ENCODE measurements at regions not wholly inside any gene's neighbourhood (a gene's known extent, or its start where the extent isn't known, plus 50 kb on each side); places are given as distances from the start of the nearest gene placed in this dataset.
"Not testable (repeated sequence)": the region's sequence is repeated elsewhere in the genome, so short reads cannot be mapped to it uniquely, and the experiment has no call there.

DNA sequence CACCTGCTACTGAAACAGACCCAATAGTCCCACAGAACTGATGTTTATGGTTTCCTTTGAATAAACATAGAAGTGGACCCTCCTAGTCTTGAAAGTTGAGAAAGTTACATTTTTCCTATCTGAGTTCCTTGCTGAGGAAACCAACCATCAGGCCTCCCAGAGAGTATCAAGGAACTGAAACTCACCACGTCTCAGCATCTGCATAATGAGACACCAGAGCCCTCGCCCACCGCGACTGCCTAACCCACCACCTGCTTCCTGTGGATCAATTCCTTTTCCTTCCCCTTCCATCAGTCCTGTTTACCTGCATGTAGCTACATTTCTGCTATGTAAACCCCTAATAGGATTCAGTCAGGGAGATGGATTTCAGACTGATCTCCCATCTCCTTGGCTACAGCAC, 443.2 kb upstream of the TMEM132C start:
- DNase-seq = no peak

DNA sequence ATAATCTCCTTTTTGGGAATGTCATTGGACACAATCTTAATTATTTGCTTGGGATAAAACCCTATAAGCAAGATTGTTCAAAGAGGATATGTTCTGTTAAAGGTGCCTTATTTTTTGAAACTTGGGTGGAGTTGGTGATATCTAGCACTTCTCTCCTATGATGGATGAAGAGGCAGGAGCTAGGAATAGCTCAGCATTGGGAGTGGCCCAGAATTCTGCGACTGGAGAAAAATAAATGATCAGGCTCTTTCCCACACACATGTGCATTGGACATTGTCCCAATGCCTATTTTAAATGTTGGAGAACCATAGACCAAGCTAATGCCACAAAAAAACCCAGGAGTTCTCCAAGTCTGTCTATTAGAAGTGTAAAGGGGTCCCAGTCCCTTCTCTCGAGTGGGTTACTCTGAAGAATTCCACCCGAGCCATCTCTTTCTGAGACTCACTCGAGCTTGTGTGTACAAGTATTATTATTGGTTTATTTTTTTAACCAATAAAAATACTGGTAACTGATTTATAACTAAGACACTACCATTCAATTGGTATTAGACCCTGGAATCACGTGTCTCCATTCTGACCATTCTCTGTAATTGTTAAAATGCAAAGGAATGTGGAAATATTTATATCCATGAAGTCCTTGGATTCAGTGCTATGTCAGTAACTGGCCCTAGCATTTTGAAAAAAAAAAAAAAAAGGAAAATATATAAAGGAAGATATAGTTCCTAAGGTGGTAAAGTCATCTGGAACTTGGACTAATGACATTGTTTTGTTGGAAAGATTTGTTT, 437.5 kb upstream of the TMEM132C start:
- no peak for DNase-seq

DNA sequence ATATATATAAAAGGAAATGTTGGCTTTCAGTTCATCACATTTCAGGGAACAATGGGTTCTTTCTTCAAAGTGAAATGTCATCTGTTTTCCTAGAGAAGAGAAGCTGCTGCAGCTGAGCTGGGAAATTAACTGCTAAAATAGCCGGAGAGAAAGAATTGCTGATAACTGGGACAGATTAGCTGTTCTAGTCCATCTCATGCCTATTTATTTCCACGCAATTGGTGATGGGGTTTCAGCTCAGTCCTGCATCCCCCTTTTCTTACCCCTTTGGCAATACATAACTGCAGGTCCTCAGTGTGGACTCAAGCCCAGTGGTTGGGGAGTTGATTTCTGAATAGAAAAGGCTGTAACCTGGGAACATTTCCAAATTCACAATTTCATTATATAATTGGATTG, 436.9 kb upstream of the TMEM132C start:
- DNase-seq = no peak

DNA sequence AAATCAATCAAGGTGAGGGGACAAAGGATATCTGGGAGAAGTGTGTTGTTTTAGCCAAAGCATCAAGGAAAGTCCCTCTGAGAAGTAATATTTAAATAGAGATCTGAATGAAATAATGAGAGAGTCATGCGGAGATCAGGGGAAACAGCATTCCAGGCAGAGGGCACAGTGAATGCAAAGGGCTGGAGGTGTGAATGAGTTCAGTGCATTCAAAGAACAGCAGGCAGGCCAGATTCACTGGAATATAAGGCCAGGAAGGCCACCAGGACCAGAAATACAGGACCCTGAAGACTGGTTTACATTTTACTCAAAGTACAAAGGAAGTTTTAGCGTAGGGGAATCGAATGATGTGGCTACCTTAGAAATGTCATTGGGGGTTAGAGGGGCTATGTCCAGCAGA, 436.2 kb upstream of the TMEM132C start:
- no peak for DNase-seq

DNA sequence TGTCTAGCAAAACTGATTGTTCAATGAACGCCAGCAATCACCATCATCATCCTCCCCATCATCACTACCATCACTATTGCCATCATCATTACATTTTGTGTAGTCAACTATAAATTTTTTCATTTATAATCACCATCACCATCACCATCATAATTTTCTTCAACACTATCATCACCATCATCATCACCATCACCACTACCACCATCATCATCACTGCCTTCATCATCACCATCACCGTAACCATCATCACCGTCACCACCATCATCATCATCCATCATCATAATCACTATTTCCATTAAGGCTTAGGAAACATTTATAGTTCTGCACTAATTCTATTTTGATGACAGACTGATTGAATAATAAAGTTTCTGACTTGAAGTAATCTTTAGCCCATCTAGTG, 434.8 kb upstream of the TMEM132C start:
- no peak for DNase-seq

DNA sequence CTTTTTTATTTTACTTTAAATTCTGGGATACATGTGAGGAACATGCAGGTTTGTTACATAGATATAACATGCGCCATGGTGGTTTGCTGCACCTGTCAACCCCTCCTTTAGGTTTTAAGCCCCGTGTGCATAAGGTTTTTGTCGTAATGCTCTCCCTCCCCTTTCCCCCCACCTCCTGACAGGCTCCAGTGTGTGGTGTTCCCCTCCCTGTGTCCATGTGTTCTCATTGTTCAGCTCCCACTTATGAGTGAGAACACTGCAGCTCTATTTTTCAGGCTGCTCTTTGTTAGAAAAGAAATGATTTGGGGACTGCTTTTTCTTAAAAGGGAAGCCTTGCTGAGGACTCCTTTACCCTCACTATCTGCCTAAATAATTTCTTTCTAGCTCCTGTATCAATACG, 430.2 kb upstream of the TMEM132C start:
- not testable (repeated sequence) for DNase-seq

DNA sequence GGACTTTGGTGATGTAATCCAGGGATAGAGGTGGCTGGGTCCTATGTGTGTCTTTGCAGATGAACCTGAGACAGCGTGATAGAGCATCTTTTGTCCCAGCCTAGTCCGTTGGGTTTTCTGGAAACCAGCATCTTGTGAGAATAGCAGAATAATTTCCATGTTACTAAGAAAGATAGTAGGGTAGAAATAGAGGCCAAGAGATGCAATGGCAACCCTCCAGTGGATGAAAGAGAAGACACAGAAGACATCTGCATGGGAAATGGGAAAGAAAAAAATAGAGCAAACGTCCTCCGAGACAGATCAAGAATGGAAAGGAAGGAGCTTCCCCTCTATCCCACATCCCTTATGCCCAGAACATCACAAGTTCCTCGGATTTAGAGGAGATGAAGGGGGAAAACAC, 409.3 kb upstream of the TMEM132C start:
- DNase-seq = no peak

DNA sequence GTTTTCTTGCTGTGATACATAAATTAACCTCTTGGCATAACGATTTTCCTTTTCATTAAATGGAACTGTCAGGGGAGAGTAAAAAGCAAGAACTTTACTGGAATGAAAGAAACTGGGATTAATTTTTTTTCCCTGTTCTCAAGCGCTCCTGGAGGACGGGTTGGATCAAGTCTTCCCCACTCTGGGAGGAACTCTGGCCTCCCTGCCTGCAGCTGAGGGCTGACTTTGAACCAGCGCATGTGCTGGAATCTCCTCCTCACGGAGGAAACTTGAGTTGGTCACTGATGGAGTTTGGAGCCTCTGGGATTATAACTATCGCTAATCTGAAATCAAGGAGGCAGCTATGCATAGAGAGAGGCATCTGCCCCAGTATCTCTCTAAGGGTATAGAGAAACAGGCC, 406.4 kb upstream of the TMEM132C start:
- no peak for DNase-seq

DNA sequence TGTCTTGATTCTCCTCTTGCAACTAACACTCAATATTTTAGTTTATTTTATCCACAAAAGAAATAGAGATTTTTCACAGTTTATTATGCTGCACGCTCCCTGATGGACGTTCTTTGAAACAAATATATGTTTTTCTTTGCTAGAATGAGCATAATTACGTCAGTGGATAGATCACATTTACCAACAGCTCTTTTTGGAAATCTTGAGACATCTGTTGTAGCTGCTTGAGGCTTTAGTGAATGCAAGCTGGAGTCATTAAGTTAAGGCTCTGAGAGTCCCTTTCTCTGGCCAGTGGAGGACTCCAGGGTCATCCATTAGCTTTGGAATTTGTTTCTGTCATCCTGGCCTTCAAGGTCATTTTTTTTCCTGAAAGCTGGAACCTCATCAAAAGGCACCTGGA, 405.6 kb upstream of the TMEM132C start:
- no peak for DNase-seq

DNA sequence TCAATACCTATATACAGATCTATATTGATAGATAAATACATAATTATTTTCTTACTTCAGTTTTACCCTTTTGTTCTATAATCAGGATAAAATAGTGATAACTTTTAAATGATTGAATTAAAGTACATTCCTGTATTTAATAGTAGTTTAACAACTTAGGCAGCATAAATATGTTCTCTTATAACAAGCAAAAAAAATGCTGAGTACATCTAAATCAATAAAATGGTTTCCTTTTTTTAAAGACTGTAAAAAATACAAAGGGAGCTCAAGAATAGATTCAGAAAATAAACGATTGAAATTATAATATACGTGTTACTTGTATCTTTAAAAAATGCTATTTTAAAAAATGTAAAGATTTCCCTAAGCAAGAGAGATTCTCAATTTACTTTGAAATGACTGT, 393.7 kb upstream of the TMEM132C start:
- DNase-seq = no peak

DNA sequence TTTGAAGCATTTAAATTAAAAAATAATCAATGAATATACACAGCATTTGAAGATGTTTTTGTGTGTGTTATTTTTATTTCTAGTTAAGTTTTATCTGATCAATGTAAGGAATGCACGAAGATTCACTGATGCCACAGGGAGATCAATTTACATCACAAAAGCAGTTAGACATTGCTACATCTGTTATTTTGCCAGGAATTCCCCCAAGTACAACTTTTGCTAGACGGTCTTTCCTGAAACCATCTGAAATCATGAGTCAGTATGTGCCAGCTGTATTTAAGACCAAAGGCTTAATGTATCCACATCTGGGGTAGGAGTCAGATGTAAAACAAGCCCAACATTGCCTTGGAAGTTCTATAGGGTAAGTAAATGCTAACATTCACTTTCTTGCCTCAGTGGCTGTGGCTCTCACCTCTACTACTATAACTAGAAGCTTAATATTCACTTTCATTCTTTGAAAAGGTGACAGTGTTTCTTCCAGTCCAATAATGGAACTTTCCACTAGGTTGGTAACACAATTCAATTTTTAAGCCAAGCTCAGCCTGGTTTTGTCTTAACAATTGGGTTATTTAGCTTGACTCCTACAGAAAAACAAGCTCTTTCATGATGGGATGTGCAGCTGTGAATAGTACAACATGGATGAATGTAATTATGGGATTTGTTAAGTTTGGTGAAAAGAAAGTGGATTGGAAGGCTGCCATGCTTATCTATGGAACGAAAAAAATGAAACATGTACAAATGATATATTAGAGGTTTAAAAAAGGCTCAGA, 385.4 kb upstream of the TMEM132C start:
- no peak for DNase-seq

DNA sequence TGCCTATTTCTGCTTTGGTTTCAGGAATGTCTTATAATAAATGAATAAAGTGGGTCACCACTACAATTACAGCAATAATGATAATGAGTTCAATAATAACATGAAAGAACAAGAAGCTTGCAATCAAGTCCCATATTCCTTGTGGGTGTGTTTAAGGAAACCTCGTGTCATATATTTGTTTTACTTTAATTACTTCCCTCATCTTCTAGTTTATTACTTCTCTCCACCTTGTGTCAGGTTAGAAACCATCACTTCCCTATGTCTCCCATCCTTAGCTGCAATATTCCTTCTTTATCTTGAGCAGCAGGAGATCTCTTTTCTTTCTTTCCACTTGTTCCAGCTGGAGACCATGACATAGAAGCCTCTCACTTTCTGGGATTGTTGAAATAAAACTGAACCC, 384.0 kb upstream of the TMEM132C start:
- no peak for DNase-seq

DNA sequence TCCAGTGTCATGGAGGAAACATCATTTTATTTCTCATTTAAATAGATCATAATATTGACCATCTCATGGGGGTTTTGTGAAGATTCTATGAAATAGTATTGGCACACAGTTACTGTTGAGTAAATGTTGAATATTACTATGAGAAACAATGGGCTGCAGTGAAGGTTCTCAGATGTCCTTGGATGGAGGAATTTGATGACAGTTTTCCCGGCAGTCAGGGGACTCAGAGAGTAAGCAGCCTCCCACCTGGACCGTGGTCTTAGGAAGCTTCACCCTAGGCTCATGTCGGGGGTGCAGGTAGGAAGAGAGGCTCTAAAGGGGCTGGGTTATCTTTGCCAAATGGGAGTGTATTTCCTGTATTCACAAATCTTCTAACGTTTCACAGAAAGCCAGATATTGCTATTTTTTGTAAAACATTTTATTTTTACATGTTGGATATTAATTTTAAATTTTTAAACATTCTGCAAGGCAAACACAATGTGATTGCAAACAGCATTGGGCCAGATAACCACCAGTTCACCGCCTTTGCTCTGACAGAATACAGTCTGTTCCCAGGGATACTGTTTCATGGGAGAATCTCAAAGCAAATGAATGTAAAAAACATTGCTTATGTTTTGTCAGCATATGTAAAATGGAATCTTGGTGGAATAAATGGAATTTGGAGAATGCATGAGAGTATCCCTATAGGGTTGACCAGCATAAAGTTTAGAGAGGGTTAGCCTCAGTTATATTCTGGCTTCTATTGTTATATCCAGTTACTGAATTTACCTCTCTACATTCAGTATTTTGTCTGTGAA, 380.8 kb upstream of the TMEM132C start:
- DNase-seq = no peak

DNA sequence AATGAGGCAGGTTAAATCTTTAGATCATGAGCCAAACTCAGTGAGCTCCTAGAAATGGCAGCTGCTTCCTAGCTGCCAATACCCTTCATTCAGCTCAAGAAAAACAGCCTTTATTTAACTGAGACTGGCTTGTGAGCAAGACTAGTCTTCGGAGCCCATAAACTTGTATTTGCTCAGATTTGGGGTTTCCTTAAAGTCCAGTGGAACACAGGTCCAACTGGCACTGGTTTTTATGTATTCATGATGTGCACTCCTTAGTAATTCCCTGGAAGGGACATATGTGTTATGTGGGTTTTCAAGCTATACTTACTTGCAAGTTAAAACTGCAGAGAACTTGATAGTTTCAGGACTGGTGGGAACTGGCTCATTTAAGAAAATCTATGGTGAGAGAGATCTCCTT, 380.1 kb upstream of the TMEM132C start:
- DNase-seq = no peak

DNA sequence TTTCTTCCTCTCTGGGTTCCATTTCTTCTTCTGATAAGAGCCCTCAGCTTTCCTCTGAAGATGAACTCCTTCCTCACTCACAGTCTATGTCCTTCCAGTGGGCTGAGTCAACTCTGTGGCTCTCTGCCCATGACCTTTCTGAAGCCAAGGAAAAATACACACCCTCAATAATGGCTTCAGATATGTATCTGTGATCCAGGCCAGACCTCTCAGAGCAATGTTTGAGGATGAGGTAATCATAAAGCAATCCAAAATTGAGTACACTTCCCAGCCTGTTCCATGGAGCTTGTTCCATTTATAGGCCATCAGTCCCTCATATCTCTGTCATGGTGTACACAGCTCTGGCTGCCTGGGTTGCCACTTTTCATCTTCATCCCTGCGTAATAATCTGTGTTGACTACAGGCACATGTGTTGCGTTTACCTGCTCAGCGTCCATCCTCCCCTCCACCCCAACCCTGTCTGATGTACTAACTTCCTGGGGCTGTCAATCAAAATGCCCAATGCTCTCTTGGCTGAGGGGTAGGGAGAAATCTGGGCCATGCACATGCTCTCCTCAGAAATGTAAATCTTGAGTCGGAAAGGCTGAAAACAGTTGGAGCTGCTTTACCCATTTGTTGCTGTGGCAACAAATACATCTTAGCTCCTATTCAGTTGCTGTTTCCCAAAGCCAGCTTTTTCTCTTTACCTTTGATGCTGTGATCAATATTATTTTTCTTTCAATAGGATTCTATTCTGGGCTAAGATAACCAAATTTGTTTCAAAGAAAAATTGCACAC, 377.8 kb upstream of the TMEM132C start:
- no peak for DNase-seq

DNA sequence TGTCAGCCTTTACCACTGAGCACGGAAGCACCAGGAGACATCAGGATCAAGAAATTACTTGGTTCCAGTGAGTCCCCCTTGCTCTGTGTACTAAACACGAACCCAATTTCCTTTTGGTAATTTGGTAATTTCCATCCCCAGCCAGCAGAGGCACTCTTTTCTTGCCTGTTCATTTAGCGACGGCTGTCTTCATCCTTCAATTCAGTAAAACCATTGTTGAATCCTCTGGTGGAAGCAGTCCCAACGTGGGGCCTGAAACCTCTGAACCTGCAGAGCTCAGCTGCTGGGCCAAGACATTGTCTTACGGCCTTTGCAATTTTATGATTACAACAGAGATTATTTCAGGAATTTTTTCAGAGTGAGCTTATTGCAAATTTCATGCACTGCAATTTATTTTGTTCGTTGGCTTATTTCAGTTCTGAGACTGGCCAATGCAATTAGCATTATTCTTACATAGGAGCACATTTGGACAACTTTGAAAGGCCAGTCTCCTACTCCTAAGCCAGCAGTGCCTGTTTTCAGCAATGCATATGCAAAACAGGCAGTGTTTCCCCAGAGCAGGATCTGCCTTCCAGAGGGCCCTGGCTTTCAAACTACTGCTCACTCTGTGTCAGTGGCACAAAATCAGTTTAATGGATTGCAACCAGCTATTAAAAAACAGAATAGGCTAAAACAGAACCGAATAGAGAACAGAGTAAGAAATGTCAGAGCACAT, 372.9 kb upstream of the TMEM132C start:
- no peak for DNase-seq

DNA sequence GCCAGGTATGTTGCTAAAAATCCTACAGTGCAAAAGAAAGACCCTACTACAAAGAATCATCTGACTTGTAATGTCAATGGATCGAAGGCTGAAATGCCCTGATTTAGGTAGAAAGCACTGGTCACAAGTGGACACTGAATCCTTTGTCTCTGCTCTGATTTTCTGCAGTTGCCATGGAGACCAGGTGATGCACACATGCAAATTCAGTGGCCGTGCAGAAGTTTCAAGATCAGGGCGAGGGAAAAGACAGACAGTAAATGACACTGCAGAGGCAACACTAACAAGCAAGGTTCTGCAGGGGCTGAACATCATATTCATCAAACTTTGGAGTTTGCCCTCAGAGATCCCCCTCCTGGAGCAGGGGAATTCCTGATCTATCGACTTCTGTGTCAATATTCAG, 370.3 kb upstream of the TMEM132C start:
- no peak for DNase-seq

DNA sequence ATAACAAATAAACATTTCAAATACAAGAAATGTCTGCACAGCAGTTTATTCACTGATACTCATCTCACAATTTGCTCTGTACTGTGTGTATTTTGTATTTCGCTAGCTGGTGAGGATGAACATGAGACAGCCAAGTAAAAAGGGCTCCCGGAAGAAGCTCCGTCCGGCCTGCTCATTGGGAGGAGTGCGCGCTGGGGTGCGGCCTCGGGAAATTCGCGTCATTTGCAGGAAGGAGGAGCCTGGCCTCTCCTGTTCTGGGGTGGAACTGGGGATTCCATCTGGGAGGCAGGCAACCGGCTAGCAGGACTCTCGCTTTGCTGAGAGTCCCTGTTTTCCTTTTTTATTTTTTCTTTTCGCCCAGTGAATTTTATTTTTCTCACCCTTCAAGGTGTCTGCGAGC, 368.4 kb upstream of the TMEM132C start:
- DNase-seq = no peak

DNA sequence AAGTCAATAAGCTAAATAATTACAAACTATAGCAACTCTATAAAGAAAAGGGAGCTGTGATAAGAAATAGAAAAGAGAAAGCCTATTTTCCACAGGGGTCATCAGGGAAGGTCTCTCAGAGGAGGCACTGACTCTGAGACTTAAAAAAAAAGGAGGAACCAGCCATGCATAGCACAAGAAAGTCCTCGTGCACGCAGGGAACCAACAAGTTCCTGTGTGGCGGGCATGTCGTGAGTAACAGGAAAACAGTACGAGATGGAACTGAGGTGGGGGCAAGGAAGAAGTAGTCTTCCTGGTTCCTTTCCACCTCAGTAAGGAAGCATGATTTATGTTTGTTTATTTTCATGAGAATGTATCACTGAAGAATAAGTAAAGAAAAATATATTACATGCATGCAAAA, 367.0 kb upstream of the TMEM132C start:
- DNase-seq = no peak

DNA sequence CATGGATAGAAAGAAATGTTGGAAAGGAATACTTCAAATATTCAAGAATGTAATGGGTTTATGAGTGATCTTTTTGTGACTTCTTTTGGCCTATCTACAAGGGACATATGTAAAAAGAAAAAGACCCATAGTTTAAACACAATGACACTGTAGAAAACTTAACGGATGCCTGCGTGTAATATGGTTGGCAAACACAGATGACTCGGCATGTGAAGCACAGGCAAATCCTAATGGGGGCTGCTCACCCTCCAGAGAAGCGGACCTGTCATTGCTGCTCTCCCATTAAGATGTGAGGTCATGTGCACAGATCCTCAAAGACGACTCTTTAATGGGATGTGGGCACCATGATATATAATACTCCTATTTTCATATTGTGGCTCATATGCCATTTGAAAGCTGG, 366.6 kb upstream of the TMEM132C start:
- no peak for DNase-seq

DNA sequence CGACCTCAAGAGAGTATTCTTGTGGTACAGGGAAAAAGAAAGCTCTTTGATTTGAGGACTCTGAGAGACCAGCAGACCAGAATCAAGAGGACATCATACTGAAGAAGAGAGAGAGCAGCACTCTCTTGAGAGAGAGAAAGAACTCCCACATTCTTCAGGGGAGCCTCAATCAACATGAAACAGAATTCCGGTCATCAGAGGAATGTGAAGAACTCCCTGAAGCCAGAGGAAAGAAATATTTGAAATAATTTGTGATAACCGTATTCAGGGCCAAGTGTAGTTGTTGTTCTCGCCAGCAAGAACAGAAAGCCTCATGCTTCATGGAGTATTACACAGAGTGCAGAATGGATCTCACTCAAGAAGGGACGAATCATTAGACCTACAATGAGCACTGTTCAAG, 363.8 kb upstream of the TMEM132C start:
- no peak for DNase-seq

DNA sequence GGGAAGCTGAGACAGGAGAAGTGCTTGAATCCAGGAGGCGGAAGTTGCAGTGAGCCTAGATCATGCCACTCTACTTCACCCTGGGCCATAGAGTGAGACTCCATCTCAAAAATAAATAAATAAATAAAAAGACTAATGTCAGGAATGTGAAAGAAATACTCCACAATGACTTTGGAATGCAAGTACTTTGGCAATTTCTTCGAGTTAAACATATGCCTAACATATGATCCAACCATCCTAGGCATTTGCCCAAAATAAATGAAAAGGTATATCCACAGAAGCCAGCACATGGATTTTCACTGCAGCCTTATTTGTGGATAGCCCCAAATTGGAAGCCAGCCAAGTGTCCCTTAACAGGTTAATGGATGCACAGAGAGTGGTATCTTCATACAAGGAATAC, 357.9 kb upstream of the TMEM132C start:
- no peak for DNase-seq
